Testis (tissue), 2 donors: ENCODE measurements at regions not wholly inside any gene's neighbourhood (a gene's known extent, or its start where the extent isn't known, plus 50 kb on each side); places are given as distances from the start of the nearest gene placed in this dataset.

Experiments
- POLR2A ChIP-seq: fragments of 450-650 bp; IDR thresholded peaks from one replicate; pipeline ENCODE4 v1.6.1; 2017; ENCODE audit warnings: antibody characterized with exemption, mild to moderate bottlenecking, moderate library complexity
- TF ChIP-seq, protein P1 (sequence below), 3 experiments: fragments of 450-650 bp in 2 of 3; fragments of 200-600 bp in 1 of 3; sonication (generic) in 1 of 3; IDR thresholded peaks; one replicate each; pipeline ENCODE4 v1.5.1; 2016 to 2019; ENCODE audit warnings: antibody characterized with exemption in 3 of 3, mild to moderate bottlenecking in 2 of 3, moderate library complexity in 1 of 3

DNA sequence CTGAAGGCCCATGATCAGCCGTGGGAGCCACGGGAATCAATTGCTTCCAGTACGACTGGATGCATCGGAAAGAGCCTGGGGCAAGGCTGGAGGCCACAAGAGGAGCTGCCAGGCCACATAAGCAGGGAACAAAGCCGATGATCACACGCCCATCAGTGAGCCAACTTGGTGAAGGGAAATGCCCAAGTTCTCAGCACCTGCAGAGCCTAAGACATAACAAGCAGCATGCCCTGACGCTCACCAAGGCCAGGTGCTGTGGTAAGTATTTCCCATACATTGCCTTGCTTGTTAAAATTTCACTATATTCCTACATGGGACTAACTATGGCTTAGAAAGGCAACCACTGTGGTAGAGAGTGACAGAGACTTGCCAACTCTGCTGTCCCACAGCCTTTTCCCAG lies 555.9 kb downstream of the BCL11B start:
- TF ChIP-seq, protein P1, sequence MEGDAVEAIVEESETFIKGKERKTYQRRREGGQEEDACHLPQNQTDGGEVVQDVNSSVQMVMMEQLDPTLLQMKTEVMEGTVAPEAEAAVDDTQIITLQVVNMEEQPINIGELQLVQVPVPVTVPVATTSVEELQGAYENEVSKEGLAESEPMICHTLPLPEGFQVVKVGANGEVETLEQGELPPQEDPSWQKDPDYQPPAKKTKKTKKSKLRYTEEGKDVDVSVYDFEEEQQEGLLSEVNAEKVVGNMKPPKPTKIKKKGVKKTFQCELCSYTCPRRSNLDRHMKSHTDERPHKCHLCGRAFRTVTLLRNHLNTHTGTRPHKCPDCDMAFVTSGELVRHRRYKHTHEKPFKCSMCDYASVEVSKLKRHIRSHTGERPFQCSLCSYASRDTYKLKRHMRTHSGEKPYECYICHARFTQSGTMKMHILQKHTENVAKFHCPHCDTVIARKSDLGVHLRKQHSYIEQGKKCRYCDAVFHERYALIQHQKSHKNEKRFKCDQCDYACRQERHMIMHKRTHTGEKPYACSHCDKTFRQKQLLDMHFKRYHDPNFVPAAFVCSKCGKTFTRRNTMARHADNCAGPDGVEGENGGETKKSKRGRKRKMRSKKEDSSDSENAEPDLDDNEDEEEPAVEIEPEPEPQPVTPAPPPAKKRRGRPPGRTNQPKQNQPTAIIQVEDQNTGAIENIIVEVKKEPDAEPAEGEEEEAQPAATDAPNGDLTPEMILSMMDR (IDR thresholded peaks at IDR 0.05): no peak
- TF ChIP-seq POLR2A: no peak
